ENCODE measurements at regions not wholly inside any gene's neighbourhood (a gene's known extent, or its start where the extent isn't known, plus 50 kb on each side); places are given as distances from the start of the nearest gene placed in this dataset.

DNA sequence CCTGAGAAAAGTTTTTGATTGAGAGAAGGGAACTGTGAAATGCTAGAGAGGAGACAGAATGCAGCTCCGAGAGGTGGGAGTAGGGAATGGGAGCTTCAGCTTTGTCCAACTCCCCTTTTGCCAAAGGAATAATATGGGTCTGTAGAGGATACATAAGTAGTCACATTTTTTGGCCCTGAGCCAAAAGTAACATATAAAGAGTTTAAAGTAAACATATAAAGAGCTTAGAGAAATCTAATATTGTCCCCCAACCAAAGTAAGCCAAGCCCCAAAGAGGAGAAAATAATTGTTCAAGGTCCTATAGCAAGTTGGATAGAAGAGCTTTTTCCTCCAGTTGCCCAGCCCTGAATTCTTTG lies 215.1 kb downstream of the TMEM114 start:
- H3K27me3 ChIP-seq (replicated peaks; ENCODE audit: insufficient read depth, low read length): no peaks in the 10 kb centered on the region

DNA sequence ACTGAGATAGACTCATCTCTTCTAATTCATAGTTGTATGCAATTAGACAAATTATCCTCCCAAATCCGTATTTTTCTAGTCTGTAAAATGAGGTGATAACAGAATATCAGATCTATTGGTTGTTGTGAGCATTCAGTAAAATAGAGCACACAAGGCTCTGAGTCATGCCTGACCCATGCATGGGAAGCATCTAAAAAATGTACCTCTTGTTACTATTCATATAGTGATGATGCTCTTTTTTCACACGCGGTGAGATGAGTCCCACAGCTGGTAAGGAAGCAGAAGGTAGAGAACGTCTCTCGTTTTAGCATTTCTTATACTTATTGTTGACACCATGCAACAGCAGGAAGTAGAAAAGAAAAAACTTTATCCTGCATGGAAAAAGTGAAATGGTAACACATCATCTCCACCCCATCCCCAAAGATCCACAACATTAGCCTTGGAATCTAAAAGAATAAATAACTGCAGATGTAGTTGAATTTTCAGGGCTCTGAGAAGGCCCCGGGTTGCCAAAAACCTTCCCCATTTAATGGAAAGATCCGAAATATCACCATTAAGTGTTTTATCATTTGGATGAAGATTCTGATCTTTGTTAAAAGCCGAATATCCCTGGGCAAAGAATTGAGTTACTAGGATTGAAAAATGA lies 215.6 kb downstream of the TMEM114 start:
- no peak for DNase-seq
- H3K79me2 ChIP-seq (ENCODE audit: low read length): no peaks in the 10 kb centered on the region
- no peak for TF ChIP-seq EZH2 (optimal IDR thresholded peaks at IDR 0.05; ENCODE audit: low read depth, low read length)
- TF ChIP-seq, protein P1, sequence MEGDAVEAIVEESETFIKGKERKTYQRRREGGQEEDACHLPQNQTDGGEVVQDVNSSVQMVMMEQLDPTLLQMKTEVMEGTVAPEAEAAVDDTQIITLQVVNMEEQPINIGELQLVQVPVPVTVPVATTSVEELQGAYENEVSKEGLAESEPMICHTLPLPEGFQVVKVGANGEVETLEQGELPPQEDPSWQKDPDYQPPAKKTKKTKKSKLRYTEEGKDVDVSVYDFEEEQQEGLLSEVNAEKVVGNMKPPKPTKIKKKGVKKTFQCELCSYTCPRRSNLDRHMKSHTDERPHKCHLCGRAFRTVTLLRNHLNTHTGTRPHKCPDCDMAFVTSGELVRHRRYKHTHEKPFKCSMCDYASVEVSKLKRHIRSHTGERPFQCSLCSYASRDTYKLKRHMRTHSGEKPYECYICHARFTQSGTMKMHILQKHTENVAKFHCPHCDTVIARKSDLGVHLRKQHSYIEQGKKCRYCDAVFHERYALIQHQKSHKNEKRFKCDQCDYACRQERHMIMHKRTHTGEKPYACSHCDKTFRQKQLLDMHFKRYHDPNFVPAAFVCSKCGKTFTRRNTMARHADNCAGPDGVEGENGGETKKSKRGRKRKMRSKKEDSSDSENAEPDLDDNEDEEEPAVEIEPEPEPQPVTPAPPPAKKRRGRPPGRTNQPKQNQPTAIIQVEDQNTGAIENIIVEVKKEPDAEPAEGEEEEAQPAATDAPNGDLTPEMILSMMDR (IDR thresholded peaks at IDR 0.05; ENCODE audit: low read length): no peak
- no peak for TF ChIP-seq EZH2phosphoT487 (IDR thresholded peaks at IDR 0.05; ENCODE audit: low read length)

More for the DNA sequence above, 215.1 kb downstream of the TMEM114 start:
- TF ChIP-seq EZH2 (optimal IDR thresholded peaks at IDR 0.05; ENCODE audit: low read depth, low read length): no peak
- no peak for TF ChIP-seq EZH2phosphoT487 (IDR thresholded peaks at IDR 0.05; ENCODE audit: low read length)
- TF ChIP-seq, protein P1 (IDR thresholded peaks at IDR 0.05; ENCODE audit: low read length): no peak
- no peak for DNase-seq
- Histone ChIP-seq H3K9ac (ENCODE audit: low read length) (no peak overlapping the region), H3K79me2 (ENCODE audit: low read length) (no peaks in the 10 kb centered on the region), H3K9me3 (replicated peaks; ENCODE audit: insufficient read depth, low read length) (no peaks in the 10 kb centered on the region), H3K27ac (ENCODE audit: low read length) (no peak overlapping the region), H3K4me2 (ENCODE audit: low read depth, low read length) (no peak overlapping the region), H4K20me1 (ENCODE audit: insufficient read depth, low read length) (no peaks in the 10 kb centered on the region), H3K4me3 (ENCODE audit: low read length) (no peak overlapping the region), H3F3A (ENCODE audit: insufficient read depth, low read length) (no peaks in the 10 kb centered on the region), H3K9me2 (replicated peaks; ENCODE audit: insufficient read depth, low read length) (no peaks in the 10 kb centered on the region), H3K4me1 (ENCODE audit: low read length) (no peaks in the 10 kb centered on the region), H2AFZ (ENCODE audit: low read length) (no peak overlapping the region), H3K36me3 (replicated peaks; ENCODE audit: insufficient read depth, low read length) (no peaks in the 10 kb centered on the region)

DNA sequence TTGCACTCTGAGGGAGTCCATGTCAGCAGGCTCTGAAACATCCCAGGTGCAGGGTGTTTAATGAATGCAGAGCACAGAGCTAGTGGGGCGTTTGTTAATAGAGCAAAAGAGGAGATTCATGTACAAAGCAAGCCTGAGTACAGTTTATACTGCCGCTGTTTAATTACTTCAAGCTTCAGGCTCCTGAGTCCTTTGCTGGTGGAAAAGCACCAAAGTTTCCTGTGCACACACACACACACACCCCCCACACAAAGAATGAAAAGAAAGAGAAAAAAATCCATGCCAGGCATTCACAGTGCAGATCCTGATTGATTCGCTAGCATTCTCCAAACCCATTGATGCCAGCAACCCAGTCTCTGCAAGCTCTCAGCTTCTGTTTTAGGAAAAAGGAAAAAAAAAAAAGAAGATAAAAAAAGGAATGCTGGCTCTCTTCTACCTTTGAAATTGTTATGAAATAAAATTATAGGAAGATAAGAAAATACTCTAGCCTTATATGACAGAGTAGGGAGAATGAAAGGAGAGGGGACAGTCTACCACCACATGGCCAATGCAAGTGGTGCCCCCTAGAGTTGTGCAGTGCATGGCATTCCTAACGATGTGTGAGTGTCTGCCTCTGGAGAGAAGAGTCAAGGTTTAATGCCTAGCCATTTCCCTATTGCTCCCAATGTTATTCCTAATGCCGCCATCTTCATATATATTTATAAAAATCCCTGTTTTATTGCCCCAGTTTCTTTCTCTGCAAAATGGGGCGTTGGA lies 216.5 kb downstream of the TMEM114 start:
- TF ChIP-seq EZH2 (optimal IDR thresholded peaks at IDR 0.05; ENCODE audit: low read depth, low read length) (no peak), EZH2phosphoT487 (IDR thresholded peaks at IDR 0.05; ENCODE audit: low read length) (no peak)
- TF ChIP-seq, protein P1 (IDR thresholded peaks at IDR 0.05; ENCODE audit: low read length): no peak

More for the DNA sequence above, 215.6 kb downstream of the TMEM114 start:
- Histone ChIP-seq H3K27me3 (replicated peaks; ENCODE audit: insufficient read depth, low read length) (no peaks in the 10 kb centered on the region), H3K4me1 (ENCODE audit: low read length) (no peaks in the 10 kb centered on the region), H3K9me3 (replicated peaks; ENCODE audit: insufficient read depth, low read length) (no peaks in the 10 kb centered on the region), H4K20me1 (ENCODE audit: insufficient read depth, low read length) (no peaks in the 10 kb centered on the region), H3K4me3 (ENCODE audit: low read length) (no peak overlapping the region), H3F3A (ENCODE audit: insufficient read depth, low read length) (no peaks in the 10 kb centered on the region), H3K27ac (ENCODE audit: low read length) (no peak overlapping the region), H3K4me2 (ENCODE audit: low read depth, low read length) (no peak overlapping the region), H3K9ac (ENCODE audit: low read length) (no peak overlapping the region), H2AFZ (ENCODE audit: low read length) (no peak overlapping the region), H3K36me3 (replicated peaks; ENCODE audit: insufficient read depth, low read length) (no peaks in the 10 kb centered on the region), H3K9me2 (replicated peaks; ENCODE audit: insufficient read depth, low read length) (no peaks in the 10 kb centered on the region)

More for the DNA sequence above, 216.5 kb downstream of the TMEM114 start:
- no peaks in the 10 kb centered on the region for H3K9me2 ChIP-seq (replicated peaks; ENCODE audit: insufficient read depth, low read length)
- no peaks in the 10 kb centered on the region for H3F3A ChIP-seq (ENCODE audit: insufficient read depth, low read length)
- no peaks in the 10 kb centered on the region for H3K9me3 ChIP-seq (replicated peaks; ENCODE audit: insufficient read depth, low read length)
- H3K4me1 ChIP-seq (ENCODE audit: low read length): no peaks in the 10 kb centered on the region
- H3K79me2 ChIP-seq (ENCODE audit: low read length): no peaks in the 10 kb centered on the region
- H2AFZ ChIP-seq (ENCODE audit: low read length): no peak overlapping the region
- no peaks in the 10 kb centered on the region for H3K36me3 ChIP-seq (replicated peaks; ENCODE audit: insufficient read depth, low read length)
- H3K27ac ChIP-seq (ENCODE audit: low read length): no peak overlapping the region
- no peak overlapping the region for H3K4me2 ChIP-seq (ENCODE audit: low read depth, low read length)
- H3K4me3 ChIP-seq (ENCODE audit: low read length): no peak overlapping the region
- no peaks in the 10 kb centered on the region for H4K20me1 ChIP-seq (ENCODE audit: insufficient read depth, low read length)
- H3K27me3 ChIP-seq (replicated peaks; ENCODE audit: insufficient read depth, low read length): no peaks in the 10 kb centered on the region
- no peak for DNase-seq
- no peak overlapping the region for H3K9ac ChIP-seq (ENCODE audit: low read length)

Measured in MM.1S (cell line).